ENCODE measurements at regions not wholly inside any gene's neighbourhood (a gene's known extent, or its start where the extent isn't known, plus 50 kb on each side); places are given as distances from the start of the nearest gene placed in this dataset.

- no peak for TF ChIP-seq CTCF (conservative IDR thresholded peaks at IDR 0.05; ENCODE audit: low read depth, low read length)
- TF ChIP-seq RAD21 (IDR thresholded peaks at IDR 0.05; ENCODE audit: low read length) = no peak
- TF ChIP-seq MAFK (IDR thresholded peaks at IDR 0.05; ENCODE audit: low read depth, low read length) = no peak
- no peak for TF ChIP-seq SMC3 (IDR thresholded peaks at IDR 0.05; ENCODE audit: low read depth, low read length)
- no peak for TF ChIP-seq USF2 (IDR thresholded peaks at IDR 0.05; ENCODE audit: low read depth, low read length)
These were observed 319.2 kb upstream of the CNTN5 start for GRCh38 chr11:98701541-98701940.

All from IMR-90 (cell line).